GM21825 (cell line): ENCODE measurements at regions not wholly inside any gene's neighbourhood (a gene's known extent, or its start where the extent isn't known, plus 50 kb on each side); places are given as distances from the start of the nearest gene placed in this dataset.
"Not testable (repeated sequence)": the region's sequence is repeated elsewhere in the genome, so short reads cannot be mapped to it uniquely, and the experiment has no call there.

Experiments
- ATAC-seq: cut with Tn5 transposase; IDR thresholded peaks from one replicate; pipeline ENCODE4 v1.9.1; 2021; ENCODE audit warnings: mild to moderate bottlenecking, moderate library complexity; ENCODE audit not compliant: unreplicated experiment

DNA sequence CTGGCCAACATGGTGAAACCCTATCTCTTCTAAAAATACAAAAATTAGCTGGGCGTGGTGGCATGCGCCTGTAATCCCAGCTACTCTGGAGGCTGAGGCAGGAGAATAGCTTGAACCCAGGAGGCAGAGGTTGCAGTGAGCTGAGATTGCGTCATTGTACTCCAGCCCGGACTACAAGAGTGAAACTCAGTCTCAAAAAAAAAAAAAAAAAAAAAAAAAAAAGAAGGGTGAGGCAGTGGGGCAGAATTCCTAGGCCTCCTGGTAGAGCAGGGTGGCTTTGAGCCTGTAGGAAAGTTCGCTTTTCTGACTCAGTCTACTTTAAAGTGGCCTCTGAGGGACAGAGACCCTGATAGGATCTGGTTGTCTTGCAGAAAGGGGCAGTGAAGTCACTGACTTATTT is 60.8 kb upstream of the GTF3A start:
- not testable (repeated sequence) for ATAC-seq

DNA sequence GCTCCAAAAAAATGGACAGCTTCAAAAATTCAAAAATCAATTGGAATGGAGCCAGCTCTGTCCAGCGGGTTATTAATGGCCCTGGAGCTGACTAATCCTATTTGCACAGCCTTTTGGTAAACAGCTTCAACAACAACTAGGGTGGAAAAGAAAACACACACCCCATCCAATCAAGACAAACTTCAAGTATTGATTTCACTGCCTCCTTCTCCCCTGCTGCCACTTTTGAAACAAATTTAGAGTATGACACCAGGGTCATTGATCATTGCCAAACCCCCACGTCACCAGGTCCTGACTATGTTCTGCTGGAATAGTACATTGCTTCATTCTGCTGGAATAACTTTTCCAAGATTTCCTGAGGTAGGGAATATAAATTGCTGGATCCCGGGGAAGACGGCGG is 56.8 kb upstream of the GTF3A start:
- no peak for ATAC-seq

DNA sequence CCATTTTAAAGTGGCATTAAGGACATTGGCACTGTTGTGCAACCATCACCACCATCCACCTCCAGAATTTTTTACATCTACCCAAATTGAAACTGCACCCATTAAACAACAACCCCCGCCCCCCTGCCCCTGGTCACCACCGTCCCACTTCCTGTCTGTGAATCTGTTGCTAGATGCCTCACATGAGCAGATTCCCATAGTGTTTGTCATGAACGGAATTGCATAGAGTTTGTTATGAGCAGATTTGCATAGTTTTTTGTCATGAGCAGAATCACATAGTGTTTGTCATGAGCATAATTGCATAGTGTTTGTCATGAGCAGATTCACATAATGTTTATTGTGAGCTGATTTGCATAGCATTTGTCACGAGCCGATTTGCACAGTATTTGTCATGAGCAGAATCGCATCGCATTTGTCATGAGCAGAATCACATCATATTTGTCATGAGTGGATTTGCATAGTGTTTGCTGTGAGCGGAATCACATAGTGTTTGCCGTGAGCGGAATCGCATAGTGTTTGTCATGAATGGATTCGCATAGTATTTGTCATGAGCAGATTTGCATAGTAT is 54.0 kb upstream of the GTF3A start:
- no peak for ATAC-seq

DNA sequence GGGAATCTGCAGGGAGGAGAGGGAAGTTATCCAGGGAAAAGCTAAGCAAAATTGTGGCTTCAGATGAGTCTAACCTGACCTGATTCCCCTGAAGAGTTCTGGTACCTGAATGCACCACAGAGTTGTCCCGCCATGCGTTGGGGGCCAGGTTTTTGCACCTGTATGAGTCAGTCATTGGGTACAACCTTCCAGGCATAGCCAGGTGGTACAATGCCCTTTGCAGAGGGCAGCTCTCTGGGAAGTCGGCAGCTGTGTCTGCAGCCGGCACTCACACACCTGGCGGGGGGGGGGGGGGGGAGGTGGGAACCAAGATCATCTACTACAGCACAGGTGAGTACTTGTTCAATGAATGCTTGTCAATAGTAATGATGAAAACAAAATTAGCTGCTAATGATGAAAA is 52.5 kb upstream of the GTF3A start:
- no peak for ATAC-seq

DNA sequence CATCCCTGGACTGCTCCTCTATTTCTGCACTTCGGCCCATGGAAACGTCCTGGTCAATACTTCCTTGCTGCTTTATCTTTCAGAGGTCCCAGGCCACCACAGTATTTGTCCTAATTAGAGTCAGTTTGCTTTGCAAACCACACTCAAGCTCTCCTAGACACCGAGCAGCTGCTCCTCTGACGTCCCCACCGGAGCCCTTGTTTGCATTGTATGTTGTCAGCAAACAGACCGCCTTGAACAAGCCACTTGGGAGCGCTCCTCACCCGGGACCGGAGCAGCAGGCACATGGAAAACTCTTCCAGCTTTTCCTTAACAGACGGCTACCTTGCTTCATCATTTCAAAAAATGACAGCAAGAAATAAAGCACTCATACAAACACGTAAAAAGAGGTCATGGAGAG is 51.5 kb upstream of the GTF3A start:
- ATAC-seq: no peak

DNA sequence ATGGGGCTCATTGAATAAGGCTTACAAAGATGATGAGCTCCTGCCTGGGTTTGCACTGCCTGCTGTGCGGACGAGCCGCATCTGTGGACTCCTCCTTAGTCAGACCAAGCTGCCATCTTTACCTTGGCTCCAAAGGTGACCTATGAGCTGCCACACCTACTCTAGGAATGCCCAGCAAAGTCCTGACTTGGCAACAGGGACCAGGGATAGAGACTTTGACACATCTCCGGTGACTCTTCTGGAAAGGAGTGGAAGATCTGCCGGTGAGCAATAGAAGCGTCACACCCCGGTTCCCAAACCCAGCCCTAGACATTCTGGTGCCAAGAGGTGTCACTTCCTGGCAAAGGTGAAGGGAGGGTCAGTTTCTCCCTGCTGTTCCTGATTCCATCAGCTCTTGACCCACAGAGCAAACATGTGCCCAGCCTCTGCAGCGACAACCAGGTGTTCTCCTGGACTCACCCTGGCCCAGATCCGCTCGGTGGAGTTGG is 50.2 kb upstream of the GTF3A start:
- ATAC-seq: no peak
